GM18508 (cell line): ENCODE measurements at regions not wholly inside any gene's neighbourhood (a gene's known extent, or its start where the extent isn't known, plus 50 kb on each side); places are given as distances from the start of the nearest gene placed in this dataset.

Experiments
- ATAC-seq: cut with Tn5 transposase; IDR thresholded peaks from one replicate; pipeline ENCODE4 v1.9.1; 2021; ENCODE audit warnings: moderate number of reproducible peaks; ENCODE audit not compliant: insufficient read depth, unreplicated experiment

DNA sequence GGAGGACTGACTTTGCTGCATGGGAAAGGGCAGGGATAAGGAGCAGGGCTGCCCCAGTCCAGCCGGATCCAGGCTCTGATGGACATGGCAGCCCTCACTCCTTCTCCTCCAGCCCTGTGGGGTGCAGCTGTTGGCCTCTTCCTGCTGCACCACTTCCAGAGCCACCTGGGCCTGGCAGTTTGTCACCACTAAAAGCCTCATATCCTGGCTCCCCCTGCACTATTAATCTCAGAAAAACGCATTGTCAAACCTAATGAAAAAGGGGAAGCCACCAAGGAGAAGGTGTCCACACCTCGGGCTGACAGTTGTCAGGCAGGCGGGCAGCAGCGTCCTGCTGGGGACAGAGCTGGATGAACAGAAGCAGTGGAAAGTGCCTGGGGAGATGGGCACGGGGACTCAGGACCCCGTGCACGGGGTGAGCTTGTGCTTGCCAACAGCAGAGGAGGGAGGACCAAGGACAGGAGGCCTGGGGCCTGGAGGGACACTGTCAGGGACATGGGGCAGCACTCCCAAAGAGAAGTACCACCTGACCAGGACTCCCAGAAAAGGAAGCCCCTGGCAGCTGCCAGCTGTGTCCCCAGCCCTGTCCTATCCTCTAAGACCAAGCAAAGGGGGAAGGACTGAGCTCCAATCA, 151.1 kb upstream of the TSHZ3 start:
- ATAC-seq = no peak

DNA sequence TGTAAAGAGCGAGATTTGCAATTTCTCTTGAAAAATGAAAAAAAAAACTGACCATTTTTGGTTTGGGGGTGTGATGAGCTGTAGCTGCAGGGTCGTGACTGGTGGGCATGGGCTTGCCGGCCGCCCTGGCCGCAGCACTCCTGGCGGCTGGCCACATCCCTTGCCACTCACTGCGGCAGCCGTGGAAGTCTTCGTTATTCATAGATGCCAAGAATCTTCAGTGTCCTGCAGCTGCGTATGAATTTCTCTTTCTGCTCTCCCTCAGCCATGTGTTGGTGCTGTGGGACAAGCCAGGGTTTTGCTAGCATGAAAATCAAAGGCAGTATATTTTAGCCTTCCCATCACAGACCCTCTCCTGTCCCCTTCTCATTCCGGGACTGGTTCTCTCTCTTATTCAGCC, 151.7 kb upstream of the TSHZ3 start:
- no peak for ATAC-seq

DNA sequence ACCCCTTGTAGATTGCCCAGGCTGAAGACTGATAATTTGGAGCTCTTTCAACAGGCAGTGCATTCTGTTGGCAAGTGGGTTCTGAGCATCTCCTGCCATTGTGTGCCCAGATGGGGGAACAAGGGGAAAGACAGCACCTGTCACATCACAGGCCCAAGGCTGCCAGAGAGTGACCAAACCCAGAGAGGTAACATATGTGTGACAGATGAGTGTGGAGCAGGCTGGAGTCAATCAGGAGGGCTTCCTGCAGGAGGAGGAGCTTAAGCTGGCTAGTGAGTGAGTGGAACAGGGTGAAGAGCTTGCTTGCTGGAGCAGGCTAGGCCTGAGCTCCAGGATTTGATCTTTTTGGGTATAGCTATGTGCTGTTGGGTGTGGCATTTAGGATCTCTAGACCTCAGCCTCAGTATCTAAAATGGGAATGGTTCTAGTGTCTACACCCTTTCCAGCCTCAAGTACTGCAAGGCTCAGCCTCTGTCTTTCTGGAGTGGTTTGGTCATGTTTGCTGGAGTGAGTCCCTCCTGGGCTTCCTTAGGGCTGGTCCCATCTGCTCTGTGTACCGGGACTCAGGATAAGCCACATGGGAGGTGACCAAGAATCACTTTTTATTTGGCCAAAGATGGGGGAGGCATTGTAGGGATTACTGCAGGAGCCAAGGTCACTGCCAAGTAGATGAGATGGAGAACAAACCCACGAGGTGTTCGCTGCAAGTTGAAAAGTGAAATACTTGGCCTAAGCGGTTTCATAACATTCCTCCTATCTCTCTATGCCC, 152.4 kb upstream of the TSHZ3 start:
- ATAC-seq = no peak

DNA sequence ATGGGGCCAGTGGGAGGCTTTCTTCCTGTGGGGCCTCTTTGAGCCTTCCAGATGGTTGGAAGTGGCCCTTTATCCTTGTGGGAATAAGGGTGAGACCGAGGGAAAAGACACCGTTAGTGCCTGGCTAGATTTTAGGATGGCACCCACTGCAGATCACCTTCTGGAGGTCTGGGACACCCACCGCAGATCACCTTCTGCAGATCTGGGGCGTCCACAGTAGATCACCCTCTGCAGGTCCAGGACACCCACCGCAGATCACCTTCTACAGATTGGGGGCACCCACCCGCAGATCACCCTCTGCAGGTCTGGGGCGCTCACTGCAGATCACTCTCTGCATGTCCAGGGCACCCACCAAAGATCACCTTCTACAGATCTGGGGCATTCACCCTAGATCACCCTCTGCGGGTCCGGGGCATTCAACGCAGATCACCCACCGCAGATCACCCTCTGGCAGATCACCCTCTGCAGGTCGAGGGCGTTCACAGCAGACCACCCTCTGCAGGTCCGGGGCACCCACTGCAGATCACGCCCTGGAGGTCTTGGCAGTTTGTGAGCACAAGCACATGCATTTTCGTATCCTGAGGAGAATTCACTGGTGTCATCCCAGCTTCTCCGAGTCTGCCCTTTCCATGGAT, 153.4 kb upstream of the TSHZ3 start:
- ATAC-seq = no peak

DNA sequence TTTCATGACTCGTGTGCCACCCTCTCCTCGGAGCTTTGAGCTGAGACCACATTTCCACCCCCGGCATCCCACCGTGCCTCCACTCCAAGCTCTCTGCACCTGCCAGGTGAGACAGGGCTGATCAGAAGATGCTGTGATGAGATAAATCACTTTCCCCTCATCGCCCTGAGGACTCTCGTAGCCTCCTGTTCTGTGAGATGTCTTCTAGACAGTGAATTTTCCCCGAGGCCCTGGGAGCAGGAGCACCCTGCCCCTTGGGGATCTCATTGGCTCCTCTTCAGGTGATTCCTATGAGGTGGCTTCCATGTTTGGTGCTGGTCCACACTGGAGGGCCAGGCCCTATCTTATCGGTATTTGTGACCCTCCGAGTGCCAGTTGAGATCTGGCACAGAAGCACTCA, 154.0 kb upstream of the TSHZ3 start:
- ATAC-seq = no peak

DNA sequence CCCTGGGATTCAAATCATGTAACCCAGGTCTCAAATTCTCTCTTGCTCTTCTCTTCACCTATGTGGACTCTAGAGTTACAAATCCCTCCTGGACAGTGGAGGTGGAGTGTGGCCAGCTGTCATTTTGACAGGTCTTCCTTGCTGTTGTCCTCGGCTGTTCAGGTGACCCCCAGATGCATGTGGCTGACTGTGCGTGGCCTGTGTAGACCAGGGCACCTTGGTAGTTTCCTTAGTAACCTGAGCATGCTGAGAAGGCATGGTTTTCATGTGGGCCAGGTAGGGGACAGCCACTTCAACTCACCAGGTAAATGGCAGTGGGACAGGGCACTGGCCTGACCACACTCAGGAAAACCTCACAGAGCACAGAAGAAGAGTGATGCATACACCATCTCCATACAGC, 155.0 kb upstream of the TSHZ3 start:
- ATAC-seq = no peak

DNA sequence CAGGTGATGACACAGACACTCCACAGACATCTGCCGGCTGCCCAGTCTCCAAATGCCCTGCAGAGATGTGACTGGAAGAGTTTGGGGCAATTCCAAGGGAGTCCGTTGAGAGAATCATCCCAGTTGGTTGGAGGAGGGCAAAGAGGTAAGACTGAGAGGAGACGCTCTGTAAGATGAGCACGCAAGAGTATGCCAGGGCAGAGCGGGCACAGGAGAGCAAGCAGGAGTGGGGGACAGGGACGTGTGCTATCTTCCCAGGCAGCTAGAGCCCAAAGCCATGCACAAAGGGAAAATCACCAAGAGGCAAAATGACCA, 156.3 kb upstream of the TSHZ3 start:
- no peak for ATAC-seq

DNA sequence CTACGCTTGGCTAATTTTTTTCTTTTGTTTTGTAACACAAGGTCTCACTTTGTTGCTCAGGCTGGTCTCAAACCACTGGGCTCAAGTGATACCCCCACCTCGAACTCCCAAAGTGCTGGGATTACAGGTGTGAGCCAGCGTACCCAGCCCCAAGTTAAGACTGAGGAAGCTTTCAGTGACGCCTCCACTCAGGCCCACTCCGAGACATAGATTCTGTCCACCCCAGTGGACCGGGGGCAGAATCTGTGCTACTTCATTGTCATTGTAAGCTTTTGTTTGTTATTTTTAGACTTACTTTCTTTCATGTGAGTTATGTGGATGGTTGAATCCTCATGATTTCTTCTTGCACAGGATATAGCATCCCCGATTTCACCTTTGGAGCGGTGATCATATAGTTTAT, 156.9 kb upstream of the TSHZ3 start:
- no peak for ATAC-seq

DNA sequence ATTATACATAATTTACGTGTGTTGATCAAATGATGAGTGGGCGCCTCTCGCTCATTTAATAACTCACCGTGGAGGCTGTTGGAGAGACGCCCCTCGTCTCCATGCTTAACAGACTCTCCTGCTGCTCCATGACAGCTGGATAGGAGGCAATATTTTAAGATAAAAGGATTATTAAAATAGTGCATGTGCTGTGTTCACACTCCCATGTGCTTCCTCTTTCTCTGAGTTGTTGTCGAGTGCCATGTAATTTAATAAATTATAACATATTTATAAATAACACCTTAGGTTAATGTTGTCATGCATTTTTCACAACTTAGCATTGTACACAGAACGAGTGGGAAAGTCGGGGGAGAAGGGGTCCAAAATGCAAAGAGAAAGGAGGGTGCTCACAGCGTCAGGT, 161.4 kb upstream of the TSHZ3 start:
- ATAC-seq = no peak

DNA sequence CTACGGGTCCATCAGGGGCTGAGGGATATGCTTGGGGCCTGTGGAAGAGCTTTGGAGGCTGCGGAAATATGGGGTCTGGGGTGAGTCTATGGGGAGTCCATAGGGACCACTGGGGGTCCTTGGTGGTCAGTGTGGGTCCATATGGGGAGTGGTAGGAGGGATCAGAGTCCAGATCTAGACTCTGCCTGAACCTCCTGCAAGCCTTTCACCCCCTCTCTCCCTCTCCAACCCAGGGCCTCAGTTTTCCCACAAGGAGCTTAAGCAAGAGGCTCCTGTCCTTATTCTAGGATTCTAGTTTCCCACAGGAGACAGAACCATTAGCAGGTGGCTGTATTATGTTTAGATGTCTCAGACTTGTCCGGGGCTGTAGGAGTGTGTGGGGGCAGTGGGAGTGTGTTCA, 161.9 kb upstream of the TSHZ3 start:
- ATAC-seq = no peak

DNA sequence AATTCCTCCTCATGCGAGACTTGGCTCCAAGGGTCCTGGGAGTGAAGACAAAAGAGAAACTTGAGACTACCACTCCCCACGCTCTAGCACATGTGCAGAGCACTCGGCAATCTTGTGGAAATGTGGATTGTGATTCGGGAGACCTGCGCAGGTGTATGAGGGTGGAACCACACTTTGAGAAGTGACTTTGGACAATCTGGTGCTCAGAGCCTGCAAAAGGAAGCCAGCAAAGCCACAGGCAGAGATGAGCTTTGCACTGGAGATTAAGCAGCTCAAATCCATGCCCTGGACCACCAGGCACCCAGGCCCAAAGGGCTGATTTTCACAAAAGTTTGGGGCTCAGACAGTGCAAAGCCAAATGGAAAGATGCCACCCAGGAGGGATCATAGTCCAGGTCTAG, 162.5 kb upstream of the TSHZ3 start:
- ATAC-seq = no peak

DNA sequence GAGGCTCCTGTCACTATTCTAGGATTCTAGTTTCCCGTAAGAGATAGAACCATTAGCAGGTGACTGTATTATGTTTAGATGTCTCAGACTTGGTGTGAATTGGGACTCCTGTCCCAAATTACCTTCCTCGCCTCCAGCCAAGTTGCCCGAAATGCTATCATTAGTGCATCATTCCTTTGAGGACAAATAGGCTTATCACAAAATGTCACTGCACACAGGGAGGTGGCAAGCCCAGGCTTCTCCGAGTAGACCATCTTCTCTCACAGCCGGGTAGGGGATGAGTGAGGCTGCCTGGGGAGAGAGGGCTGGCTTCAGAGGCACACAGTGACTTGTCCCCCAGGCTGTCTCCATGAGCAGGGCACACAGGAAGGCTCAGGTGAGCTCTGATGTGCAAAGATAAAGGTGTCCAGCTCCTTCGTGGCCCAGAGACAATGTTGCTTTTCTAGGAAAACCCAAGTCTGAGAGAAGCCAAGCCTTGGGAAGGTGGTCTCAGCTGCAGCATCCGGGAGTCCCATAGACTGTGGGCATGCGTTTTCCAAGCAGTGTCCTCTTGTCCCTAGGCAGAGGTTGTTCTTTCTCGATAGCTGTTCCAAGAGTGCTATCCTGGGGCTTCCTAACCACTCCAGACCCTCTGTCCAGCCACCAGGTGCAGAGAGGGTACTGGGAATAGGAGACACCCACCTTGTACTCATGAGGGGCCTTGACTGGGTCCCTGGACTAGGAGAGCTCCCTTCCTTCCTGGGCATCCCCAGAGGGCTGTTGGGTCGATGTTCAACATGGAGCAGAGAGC, 163.1 kb upstream of the TSHZ3 start:
- ATAC-seq = no peak

DNA sequence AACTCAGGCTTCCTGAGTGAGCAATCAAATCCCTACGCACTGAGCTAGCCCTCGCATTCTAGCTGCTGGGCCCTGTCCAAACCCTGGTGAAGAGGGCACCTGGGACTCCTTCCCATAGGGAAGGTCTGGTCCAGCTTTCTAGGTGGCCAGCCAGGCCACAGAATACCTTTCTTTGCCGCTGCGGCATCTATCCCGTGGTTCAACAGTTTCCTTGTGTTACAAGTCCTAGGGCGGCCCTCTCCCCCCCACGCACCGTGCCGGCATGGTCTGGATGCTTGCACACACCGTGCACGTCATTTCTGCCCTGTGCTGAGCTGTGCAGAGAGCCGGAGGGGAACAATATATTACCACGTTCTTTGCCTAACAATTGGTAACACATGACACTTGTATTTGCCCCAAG, 164.6 kb upstream of the TSHZ3 start:
- ATAC-seq = no peak

DNA sequence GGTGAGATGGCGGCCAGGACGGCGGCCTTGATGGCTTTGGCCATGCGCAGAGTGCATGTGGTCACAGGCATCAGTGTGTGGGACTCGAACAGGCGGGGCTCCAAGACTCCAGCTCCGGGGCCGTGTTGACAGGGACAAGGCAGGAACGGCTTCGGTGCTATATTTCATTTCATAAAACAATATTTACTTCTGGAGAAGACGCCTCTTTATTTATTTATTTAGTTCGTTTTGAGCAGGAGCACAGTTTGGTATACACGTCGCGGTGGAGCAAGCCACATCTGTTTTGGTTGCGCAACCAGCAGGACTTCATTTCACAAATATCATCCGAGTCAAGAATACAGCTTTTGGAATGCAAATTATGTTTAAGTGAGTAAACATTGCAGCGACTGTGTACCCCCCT, 166.7 kb upstream of the TSHZ3 start:
- no peak for ATAC-seq

DNA sequence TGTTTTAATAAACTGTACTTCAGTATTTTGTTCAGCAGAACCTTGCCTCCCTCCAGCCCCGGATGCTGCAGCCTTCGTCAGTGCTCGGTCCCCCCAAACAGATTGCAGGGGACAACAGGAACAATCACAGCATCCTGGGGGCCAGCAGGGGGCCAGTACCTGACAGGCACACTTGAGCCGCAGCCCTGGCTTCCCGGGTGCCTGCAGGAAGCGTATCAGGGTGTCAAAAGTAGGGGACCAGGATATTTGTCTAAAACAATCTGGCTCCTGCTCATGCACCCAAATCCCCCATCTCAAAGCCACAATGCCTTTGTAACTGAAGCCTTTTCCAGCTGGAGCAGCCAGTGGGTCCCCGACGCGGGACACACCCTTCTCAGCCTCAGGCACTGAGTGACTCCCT, 167.5 kb upstream of the TSHZ3 start:
- no peak for ATAC-seq

DNA sequence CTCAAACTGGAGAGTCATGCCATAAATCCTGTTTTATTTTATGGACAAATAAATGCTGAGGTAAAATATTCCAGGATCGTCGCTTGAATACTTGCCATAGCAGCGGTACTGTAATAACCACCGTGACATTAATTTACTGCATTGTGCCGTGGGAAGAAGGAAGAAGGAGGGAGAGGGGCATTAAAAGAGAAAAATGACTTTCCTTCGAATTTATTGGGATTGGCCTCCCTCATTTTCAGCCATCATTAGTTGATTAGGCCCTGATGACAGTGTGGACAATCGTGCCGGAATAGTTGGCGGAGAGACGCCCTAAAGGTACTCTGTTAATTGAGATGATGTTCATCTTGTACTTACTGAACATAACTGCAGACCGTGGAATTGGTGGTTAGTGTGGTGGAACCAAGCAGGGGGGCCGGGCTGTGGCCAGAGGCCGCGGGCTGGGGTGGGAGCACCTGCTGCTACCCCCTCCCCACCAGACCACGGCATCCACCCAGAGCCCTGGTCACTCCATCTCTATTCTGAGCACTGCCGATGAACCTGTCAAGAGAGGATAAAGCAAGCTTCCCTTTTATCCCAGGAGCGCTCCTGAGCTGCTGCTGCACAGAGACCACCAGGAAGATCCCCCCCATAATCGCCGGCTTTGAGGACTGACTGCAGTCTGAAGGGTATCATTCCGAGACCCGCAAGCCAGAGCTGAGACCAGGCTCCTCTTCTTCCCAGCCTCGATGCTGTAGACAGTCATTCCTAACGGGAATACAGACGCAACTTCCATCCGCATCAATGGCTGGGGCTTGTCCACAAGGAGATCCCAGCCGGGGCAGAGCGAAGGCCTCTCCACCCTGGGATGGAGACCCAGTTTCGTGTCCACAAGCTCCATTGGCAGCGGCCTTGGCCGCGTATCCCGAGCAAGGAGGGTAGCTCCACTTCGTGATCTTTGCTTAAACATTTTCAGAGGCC, 168.3 kb upstream of the TSHZ3 start:
- ATAC-seq = no peak

DNA sequence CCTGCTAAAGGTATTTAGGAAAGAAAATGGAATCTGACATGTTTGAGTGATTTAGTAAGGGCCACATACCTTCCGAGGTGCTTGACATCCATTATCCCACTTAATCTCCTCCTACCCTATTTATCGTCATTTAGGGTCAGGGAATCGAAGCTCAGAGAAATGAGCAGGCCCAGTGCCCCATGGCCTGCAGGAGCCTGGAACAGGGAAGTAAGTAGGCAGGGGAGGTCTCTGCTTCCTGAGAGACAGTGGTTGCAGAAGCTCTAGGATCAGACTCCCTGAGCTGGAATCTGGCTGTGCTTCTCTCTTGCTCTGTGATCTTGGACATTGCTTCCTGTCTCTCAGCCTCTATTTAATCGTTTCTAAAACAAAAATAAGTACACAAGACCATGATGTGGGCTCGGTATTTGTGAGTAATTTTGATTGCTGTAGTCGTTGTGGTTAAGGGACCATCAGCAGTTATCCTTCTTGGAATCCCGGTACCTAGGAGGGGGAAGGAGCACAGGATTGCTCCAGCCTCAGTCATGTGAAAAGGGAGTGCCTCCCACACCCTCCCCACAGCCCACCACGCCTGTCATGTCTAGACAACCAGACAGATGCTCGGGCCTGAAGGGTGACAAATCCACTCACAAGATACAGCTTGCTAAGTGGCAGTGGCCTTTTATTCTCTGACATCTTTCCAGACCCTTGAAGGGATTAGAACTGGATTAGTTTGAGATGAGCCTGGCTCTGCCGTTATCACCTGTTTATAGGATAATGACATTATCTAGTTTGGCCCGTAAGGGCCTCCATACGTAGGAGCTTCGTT, 169.2 kb upstream of the TSHZ3 start:
- ATAC-seq = no peak

DNA sequence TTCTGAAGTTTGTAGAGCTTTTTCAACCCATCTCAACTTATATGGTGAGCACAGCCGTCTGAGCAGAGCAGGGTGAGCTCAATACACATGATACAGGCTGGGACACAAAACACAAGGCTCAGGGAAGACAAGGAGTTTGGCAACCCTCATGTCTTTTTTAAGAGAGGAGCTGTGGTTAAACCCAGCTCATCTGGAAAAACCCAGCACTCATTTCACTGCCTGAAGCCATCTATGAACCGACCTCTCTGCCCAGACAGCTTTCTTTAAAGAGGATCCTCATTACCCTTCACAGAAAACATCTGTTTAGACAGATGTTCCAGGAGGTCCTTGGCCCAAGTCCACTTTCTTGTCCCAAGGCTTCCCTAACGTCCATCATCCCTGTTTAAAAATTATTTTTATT, 170.0 kb upstream of the TSHZ3 start:
- ATAC-seq = no peak

DNA sequence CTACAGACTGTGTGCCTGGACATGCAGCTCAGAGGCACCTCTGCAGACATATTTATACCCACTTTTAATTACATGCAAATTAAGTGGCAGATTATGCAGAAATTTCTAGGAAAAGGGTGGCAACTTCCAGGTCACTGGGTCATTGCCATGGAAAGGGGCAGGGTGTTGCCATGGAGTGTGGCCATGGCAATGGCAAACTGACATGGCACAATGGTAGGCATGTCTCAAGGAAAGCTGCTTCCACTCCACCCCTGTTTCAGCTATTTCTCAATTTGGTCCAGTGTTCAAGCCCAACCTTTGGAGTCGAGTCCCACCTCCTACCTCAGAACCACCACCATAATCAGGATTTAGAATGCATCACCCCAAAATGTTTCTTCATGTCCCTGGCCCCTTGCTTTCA, 170.7 kb upstream of the TSHZ3 start:
- no peak for ATAC-seq
